Endodermal cell (in vitro differentiated cells): ENCODE measurements at regions not wholly inside any gene's neighbourhood (a gene's known extent, or its start where the extent isn't known, plus 50 kb on each side); places are given as distances from the start of the nearest gene placed in this dataset.

Experiments
- DNase-seq: peaks from one replicate; pipeline ENCODE4 v3.0.0-alpha.2; 2017
- H3K27ac ChIP-seq: 2 replicates; pipeline ENCODE4 v1.5.1; 2013; ENCODE audit warnings: mild to moderate bottlenecking, low read depth, low read length, moderate library complexity
- H3K27me3 ChIP-seq: 2 replicates; pipeline ENCODE4 v1.6.1; 2013; ENCODE audit warnings: mild to moderate bottlenecking, low read length, moderate library complexity; ENCODE audit not compliant: insufficient read depth, control insufficient read depth, poor library complexity, severe bottlenecking
- H3K36me3 ChIP-seq: 2 replicates; pipeline ENCODE4 v1.7.0; 2013; ENCODE audit warnings: mild to moderate bottlenecking, low read length, moderate library complexity; ENCODE audit not compliant: control insufficient read depth, insufficient read depth
- H3K4me1 ChIP-seq: one replicate; pipeline ENCODE4 v1.7.0; 2013; ENCODE audit warnings: low read length; ENCODE audit not compliant: control insufficient read depth, insufficient read depth
- H3K4me3 ChIP-seq: 2 replicates; pipeline ENCODE4 v1.5.1; 2013; ENCODE audit warnings: mild to moderate bottlenecking, low read length, moderate library complexity
- H3K9ac ChIP-seq: 2 replicates; pipeline ENCODE4 v1.6.1; 2013; ENCODE audit warnings: mild to moderate bottlenecking, low read length, moderate library complexity; ENCODE audit not compliant: poor library complexity, severe bottlenecking; ENCODE audit errors: extremely low read depth
- H3K9me3 ChIP-seq: 2 replicates; pipeline ENCODE4 v1.6.1; 2013; ENCODE audit warnings: mild to moderate bottlenecking, low read length, moderate library complexity; ENCODE audit not compliant: control insufficient read depth
- H3K27ac Mint-ChIP-seq: 2 replicates; pipeline ENCODE4 v1.8.0; 2020; ENCODE audit warnings: mixed read lengths
- H3K27me3 Mint-ChIP-seq: 2 replicates; pipeline ENCODE4 v1.8.0; 2021; ENCODE audit warnings: mild to moderate bottlenecking, mixed read lengths; ENCODE audit not compliant: insufficient read depth
- H3K36me3 Mint-ChIP-seq: 2 replicates; pipeline ENCODE4 v1.8.0; 2020; ENCODE audit warnings: low read depth, mixed read lengths
- H3K4me1 Mint-ChIP-seq: 2 replicates; pipeline ENCODE4 v1.8.0; 2020; ENCODE audit warnings: mixed read lengths
- H3K4me3 Mint-ChIP-seq: 2 replicates; pipeline ENCODE4 v1.8.0; 2020; ENCODE audit warnings: mild to moderate bottlenecking, moderate library complexity, mixed read lengths
- H3K9me3 Mint-ChIP-seq: 2 replicates; pipeline ENCODE4 v1.8.0; 2020; ENCODE audit warnings: mild to moderate bottlenecking, mixed read lengths
- WGBS, 2 experiments: methylation state at CpG; one replicate each; pipeline versions ENCODE4 v1.1.5 to v1.1.7; 2013; ENCODE audit warnings: missing lambda C conversion rate in 2 of 2, mixed read lengths in 1 of 2; ENCODE audit not compliant: insufficient coverage in 1 of 2, insufficient read length in 1 of 2; 5-methylcytosine and 5-hydroxymethylcytosine counted together
- TF ChIP-seq, protein P1 (sequence below): fragments of 200-600 bp; sonication (generic); conservative IDR thresholded peaks from 2 replicates; pipeline ENCODE4 v1.5.0; 2021; ENCODE audit warnings: antibody characterized with exemption, mild to moderate bottlenecking

GRCh38 chr7:13651167-13651566 lies 338.3 kb downstream of the ETV1 start:
- H3K4me3 Mint-ChIP-seq = no peak overlapping the region
- Histone ChIP-seq H3K9ac (no peak overlapping the region), H3K36me3 (no peaks in the 10 kb centered on the region), H3K4me1 (no peaks in the 10 kb centered on the region), H3K27ac (no peak overlapping the region), H3K4me3 (no peak overlapping the region), H3K9me3 (no peaks in the 10 kb centered on the region), H3K27me3 (no peaks in the 10 kb centered on the region)
- no peaks in the 10 kb centered on the region for H3K4me1 Mint-ChIP-seq
- TF ChIP-seq, protein P1, sequence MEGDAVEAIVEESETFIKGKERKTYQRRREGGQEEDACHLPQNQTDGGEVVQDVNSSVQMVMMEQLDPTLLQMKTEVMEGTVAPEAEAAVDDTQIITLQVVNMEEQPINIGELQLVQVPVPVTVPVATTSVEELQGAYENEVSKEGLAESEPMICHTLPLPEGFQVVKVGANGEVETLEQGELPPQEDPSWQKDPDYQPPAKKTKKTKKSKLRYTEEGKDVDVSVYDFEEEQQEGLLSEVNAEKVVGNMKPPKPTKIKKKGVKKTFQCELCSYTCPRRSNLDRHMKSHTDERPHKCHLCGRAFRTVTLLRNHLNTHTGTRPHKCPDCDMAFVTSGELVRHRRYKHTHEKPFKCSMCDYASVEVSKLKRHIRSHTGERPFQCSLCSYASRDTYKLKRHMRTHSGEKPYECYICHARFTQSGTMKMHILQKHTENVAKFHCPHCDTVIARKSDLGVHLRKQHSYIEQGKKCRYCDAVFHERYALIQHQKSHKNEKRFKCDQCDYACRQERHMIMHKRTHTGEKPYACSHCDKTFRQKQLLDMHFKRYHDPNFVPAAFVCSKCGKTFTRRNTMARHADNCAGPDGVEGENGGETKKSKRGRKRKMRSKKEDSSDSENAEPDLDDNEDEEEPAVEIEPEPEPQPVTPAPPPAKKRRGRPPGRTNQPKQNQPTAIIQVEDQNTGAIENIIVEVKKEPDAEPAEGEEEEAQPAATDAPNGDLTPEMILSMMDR = no peak
- H3K36me3 Mint-ChIP-seq = peaks cover 2% of the 10 kb centered on the region
- no peaks in the 10 kb centered on the region for H3K9me3 Mint-ChIP-seq
- H3K27me3 Mint-ChIP-seq = no peaks in the 10 kb centered on the region
- no peak overlapping the region for H3K27ac Mint-ChIP-seq
- WGBS, 2 experiments = 100% methylated on average over 1 of the region's 1 CpG; no CpG with 5 or more reads in 1 of the 2 experiments
- DNase-seq = no peak

DNA sequence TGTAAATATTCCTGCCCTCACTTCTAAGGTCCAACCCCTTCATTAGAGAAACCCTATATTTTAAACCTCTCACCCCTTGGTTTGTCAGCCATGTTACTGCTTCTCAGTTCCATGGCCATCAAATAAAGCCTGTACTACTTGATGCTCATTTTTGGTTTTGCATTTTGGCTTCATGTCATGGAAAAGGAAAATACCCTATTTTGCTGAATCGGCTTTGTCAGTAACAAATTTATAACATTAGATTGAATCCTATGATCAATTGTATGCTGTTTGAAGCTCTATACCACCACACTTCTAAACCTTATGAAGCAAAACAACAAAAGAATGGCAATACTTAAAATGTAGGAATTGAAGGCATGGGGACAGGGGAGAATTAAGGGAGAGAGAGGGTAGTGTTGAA lies 333.1 kb downstream of the ETV1 start:
- Histone ChIP-seq H3K4me1 (no peaks in the 10 kb centered on the region), H3K36me3 (no peaks in the 10 kb centered on the region), H3K9me3 (no peaks in the 10 kb centered on the region), H3K4me3 (no peak overlapping the region), H3K9ac (no peak overlapping the region), H3K27me3 (no peaks in the 10 kb centered on the region), H3K27ac (no peak overlapping the region)
- peaks cover 25% of the 10 kb centered on the region for H3K36me3 Mint-ChIP-seq
- H3K4me1 Mint-ChIP-seq = no peaks in the 10 kb centered on the region
- H3K27ac Mint-ChIP-seq = no peak overlapping the region
- no peaks in the 10 kb centered on the region for H3K27me3 Mint-ChIP-seq
- TF ChIP-seq, protein P1 = no peak
- H3K9me3 Mint-ChIP-seq = peaks cover 17% of the 10 kb centered on the region
- no peak for DNase-seq
- no CpG with 5 or more reads among the region's 1 CpG for WGBS, 2 experiments
- no peak overlapping the region for H3K4me3 Mint-ChIP-seq

DNA sequence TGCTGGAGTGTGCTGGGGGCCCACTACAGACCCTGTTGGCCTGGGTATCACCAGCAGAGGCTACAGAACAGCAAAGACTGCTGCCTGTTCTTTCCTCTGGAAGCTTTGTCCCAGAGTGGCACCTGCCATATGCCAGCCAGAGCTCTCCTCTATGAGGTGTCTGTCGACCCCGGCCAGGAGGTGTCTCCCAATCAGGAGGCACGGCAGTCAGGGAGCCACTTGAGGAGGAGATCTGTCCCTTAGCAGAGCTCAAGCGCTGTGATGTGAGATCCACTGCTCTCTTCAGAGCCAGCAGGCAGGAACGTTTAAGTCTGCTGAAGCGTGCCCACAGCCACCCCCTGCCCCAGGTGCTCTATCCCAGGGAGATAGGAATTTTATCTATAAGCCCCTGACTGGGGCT lies 316.2 kb downstream of the ETV1 start:
- H3K9me3 ChIP-seq = peaks cover 12% of the 10 kb centered on the region
- 92 to 93% methylated on average over 5 to 6 of the region's 6 CpGs for WGBS, 2 experiments
- no peak overlapping the region for H3K4me3 Mint-ChIP-seq
- H3K27ac ChIP-seq = no peak overlapping the region
- TF ChIP-seq, protein P1 = no peak
- no peaks in the 10 kb centered on the region for H3K27me3 Mint-ChIP-seq
- no peak overlapping the region for H3K27ac Mint-ChIP-seq
- DNase-seq = no peak
- H3K4me1 Mint-ChIP-seq = no peaks in the 10 kb centered on the region
- H3K4me1 ChIP-seq = no peaks in the 10 kb centered on the region
- H3K9ac ChIP-seq = no peak overlapping the region
- no peaks in the 10 kb centered on the region for H3K36me3 ChIP-seq
- H3K36me3 Mint-ChIP-seq = peaks cover 32% of the 10 kb centered on the region
- no peaks in the 10 kb centered on the region for H3K27me3 ChIP-seq
- no peak overlapping the region for H3K4me3 ChIP-seq
- peaks cover 80% of the 10 kb centered on the region for H3K9me3 Mint-ChIP-seq
